PC-3 (cell line): ENCODE measurements at regions not wholly inside any gene's neighbourhood (a gene's known extent, or its start where the extent isn't known, plus 50 kb on each side); places are given as distances from the start of the nearest gene placed in this dataset.

ENCODE experiments used
- CTCF ChIP-seq: fragments of 300-600 bp; sonication (generic); conservative IDR thresholded peaks from 2 replicates; pipeline ENCODE4 v1.5.1; 2017; ENCODE audit warnings: antibody characterized with exemption, low read depth, mild to moderate bottlenecking, low read length
- EZH2 ChIP-seq: fragments of 300-600 bp; sonication (generic); IDR thresholded peaks from one replicate; pipeline ENCODE4 v1.6.1; 2017; ENCODE audit warnings: antibody characterized with exemption, mild to moderate bottlenecking, low read length; ENCODE audit not compliant: unreplicated experiment

- TF ChIP-seq EZH2 (no peak), CTCF (no peak)
Observed at GRCh38 chr21:22556829-22557228, 1558.6 kb downstream of the NCAM2 start.
